ENCODE measurements at regions not wholly inside any gene's neighbourhood (a gene's known extent, or its start where the extent isn't known, plus 50 kb on each side); places are given as distances from the start of the nearest gene placed in this dataset.
"Not testable (repeated sequence)": the region's sequence is repeated elsewhere in the genome, so short reads cannot be mapped to it uniquely, and the experiment has no call there.

DNA sequence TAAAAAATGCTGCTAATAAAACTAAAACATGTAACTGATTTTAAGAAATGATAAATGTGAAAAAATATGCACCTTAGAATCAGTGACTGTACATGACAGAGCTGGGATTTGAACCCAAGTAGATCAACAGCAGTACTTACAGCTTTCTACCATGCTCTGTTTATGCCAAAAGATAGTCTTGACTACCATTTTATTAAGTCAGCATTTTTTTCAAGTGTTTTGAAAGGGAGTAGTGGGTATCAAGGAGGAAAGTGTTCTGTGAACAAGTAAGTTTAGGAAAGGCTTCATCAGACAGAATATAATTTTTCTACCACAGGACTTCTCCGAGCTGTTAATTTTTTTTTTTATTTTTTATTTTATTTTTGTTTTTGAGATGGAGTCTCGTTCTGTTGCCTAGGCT is 180.4 kb upstream of the GLRA1 start:
- 64 to 88% (median 86%) methylated on average over 2 of the region's 2 CpGs for WGBS, 5 donors
- TF ChIP-seq POLR2A (IDR thresholded peaks at IDR 0.05) = no peak
- no peak for TF ChIP-seq POLR2AphosphoS5 (IDR thresholded peaks at IDR 0.05)
- TF ChIP-seq CTCF (IDR thresholded peaks at IDR 0.05 in 8 of 11, conservative IDR thresholded peaks at IDR 0.05 in 3 of 11) = no peak
- Histone ChIP-seq H3K4me1 (no peaks in the 10 kb centered on the region), H3K27ac (no peak overlapping the region), H3K4me3 (no peak overlapping the region), H3K9me3 (peaks cover 0 to 17% (median 0%) of the 10 kb centered on the region in 8 donors), H3K27me3 (replicated peaks in 1 of 7) (no peaks in the 10 kb centered on the region), H3K36me3 (no peaks in the 10 kb centered on the region)
- intact Hi-C loops (cut with DNase I; ENCODE audit: low total_unique reads) = no loop called here
- DNase-seq = no peak

DNA sequence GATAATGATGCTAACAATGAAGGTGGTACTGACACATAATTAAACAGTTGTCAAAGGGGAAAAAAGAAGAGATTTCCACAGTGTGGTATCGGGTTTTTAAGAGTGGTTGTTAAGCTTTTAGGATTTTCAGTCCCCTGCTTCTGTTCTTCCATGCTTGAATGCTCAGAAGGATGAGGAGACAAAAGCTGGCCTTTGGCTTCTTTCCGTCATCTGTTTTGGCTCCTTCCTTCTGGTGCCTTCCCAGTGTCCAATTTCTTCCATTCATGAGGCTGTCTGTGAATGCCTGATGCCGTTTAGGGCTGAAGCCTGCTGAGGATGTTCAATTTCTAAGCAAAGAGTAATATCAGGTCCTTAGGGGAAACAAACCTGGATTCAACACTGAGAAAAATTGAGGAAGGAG is 179.6 kb upstream of the GLRA1 start:
- TF ChIP-seq CTCF (IDR thresholded peaks at IDR 0.05 in 8 of 11, conservative IDR thresholded peaks at IDR 0.05 in 3 of 11) (no peak), POLR2AphosphoS5 (IDR thresholded peaks at IDR 0.05) (no peak), POLR2A (IDR thresholded peaks at IDR 0.05) (no peak)
- Histone ChIP-seq H3K36me3 (no peaks in the 10 kb centered on the region), H3K27me3 (replicated peaks in 1 of 7) (no peaks in the 10 kb centered on the region), H3K4me3 (no peak overlapping the region), H3K27ac (no peak overlapping the region), H3K9me3 (peaks cover 0 to 17% (median 0%) of the 10 kb centered on the region in 8 donors), H3K4me1 (no peaks in the 10 kb centered on the region)
- intact Hi-C loops (cut with DNase I; ENCODE audit: low total_unique reads) = no loop called here
- 61 to 73% (median 69%) methylated on average over 3 of the region's 3 CpGs for WGBS, 5 donors
- DNase-seq = no peak

GRCh38 chr5:152102908-152103307 is 178.3 kb upstream of the GLRA1 start:
- H3K27me3 ChIP-seq (replicated peaks in 1 of 7); H3K36me3 ChIP-seq; H3K4me1 ChIP-seq; intact Hi-C loops (cut with DNase I; ENCODE audit: low total_unique reads); DNase-seq; H3K27ac ChIP-seq; H3K4me3 ChIP-seq: not testable (repeated sequence)
- peaks cover 0 to 17% (median 0%) of the 10 kb centered on the region in 8 donors for H3K9me3 ChIP-seq
- WGBS, 5 donors = 43 to 69% (median 62%) methylated on average over 1 of the region's 1 CpG

DNA sequence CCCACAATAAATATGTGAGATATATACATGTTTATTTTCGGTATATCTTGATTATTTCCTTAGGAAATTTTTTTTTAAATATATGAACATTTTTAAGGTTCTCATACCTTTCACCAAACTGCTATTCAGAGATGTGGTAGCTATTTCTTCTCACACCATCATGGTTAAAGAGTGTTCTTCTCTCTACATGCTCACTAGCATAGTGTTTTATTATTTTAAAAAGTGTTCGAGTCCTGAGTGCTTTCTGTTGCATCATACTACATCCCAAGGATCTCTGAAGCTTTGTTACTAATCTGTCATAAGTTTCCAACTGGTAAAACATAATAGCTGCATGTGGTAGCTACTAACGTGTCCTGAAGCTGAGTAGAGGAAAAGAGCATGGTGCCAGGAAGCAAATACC is 177.4 kb upstream of the GLRA1 start:
- Histone ChIP-seq H3K27me3 (replicated peaks in 1 of 7) (no peaks in the 10 kb centered on the region), H3K9me3 (peaks cover 0 to 17% (median 0%) of the 10 kb centered on the region in 8 donors), H3K36me3 (no peaks in the 10 kb centered on the region), H3K4me3 (no peak overlapping the region), H3K4me1 (no peaks in the 10 kb centered on the region), H3K27ac (no peak overlapping the region)
- intact Hi-C loops (cut with DNase I; ENCODE audit: low total_unique reads) = no loop called here
- DNase-seq = no peak
- WGBS, 5 donors = 80 to 87% (median 81%) methylated on average over 3 of the region's 3 CpGs
- TF ChIP-seq POLR2A (IDR thresholded peaks at IDR 0.05) (no peak), POLR2AphosphoS5 (IDR thresholded peaks at IDR 0.05) (no peak), CTCF (IDR thresholded peaks at IDR 0.05 in 8 of 11, conservative IDR thresholded peaks at IDR 0.05 in 3 of 11) (no peak)

DNA sequence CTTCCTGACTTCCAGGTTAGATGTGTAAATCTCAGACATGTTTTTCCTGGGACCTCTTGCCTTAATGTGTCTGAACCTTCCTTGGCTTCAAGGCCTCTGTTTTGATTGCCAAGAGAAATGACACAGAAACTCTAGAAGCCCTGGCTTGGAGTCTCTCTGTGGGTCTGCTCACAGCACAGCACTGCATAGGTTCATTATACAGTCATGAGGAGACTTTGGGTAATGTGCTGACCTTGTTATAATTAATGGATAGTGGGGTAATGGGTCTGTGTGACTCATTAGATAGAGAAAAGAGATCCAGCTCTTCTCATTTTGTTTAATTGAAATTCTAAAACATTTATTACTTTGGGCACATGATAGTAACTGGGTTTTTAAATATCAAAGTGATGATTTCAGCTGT is 175.8 kb upstream of the GLRA1 start:
- DNase-seq = no peak
- intact Hi-C loops (cut with DNase I; ENCODE audit: low total_unique reads) = no loop called here
- Histone ChIP-seq H3K4me3 (no peak overlapping the region), H3K27ac (no peak overlapping the region), H3K36me3 (no peaks in the 10 kb centered on the region), H3K9me3 (peaks cover 0 to 17% (median 0%) of the 10 kb centered on the region in 8 donors), H3K27me3 (replicated peaks in 1 of 7) (no peaks in the 10 kb centered on the region), H3K4me1 (no peaks in the 10 kb centered on the region)
- no peak for TF ChIP-seq POLR2AphosphoS5 (IDR thresholded peaks at IDR 0.05)
- no peak for TF ChIP-seq POLR2A (IDR thresholded peaks at IDR 0.05)
- TF ChIP-seq CTCF (IDR thresholded peaks at IDR 0.05 in 8 of 11, conservative IDR thresholded peaks at IDR 0.05 in 3 of 11) = no peak
